WERI-Rb-1 (cell line): ENCODE measurements at regions not wholly inside any gene's neighbourhood (a gene's known extent, or its start where the extent isn't known, plus 50 kb on each side); places are given as distances from the start of the nearest gene placed in this dataset.

Experiments
- DNase-seq: peaks from one replicate; pipeline ENCODE4 v3.0.0-alpha.2; 2020
- H3K27ac ChIP-seq: fragments of 250-450 bp; sonication (Bioruptor Pico); 2 replicates; pipeline ENCODE4 v1.5.1; 2020; ENCODE audit warnings: mild to moderate bottlenecking, moderate library complexity
- H3K27me3 ChIP-seq: fragments of 250-450 bp; sonication (Bioruptor Pico); 2 replicates; pipeline ENCODE4 v1.5.1; 2021; ENCODE audit warnings: mild to moderate bottlenecking, low read depth, moderate library complexity; ENCODE audit not compliant: insufficient read depth, severe bottlenecking
- H3K36me3 ChIP-seq: fragments of 250-450 bp; sonication (Bioruptor Pico); 2 replicates; pipeline ENCODE4 v1.5.1; 2020; ENCODE audit warnings: mild to moderate bottlenecking, moderate library complexity
- H3K4me3 ChIP-seq: 2 replicates; pipeline ENCODE4 v1.5.1; 2011; ENCODE audit warnings: low read depth, mild to moderate bottlenecking, control low read depth, low read length
- H3K9me3 ChIP-seq: fragments of 250-450 bp; sonication (Bioruptor Pico); 2 replicates; pipeline ENCODE4 v1.5.1; 2021; ENCODE audit warnings: mild to moderate bottlenecking, moderate library complexity; ENCODE audit not compliant: severe bottlenecking
- CTCF ChIP-seq: IDR thresholded peaks from 2 replicates; pipeline ENCODE4 v1.5.1; 2011; ENCODE audit warnings: low read depth, mild to moderate bottlenecking, control low read depth, inconsistent platforms, low read length

- Histone ChIP-seq H3K36me3 (no peaks in the 10 kb centered on the region), H3K27ac (no peak overlapping the region), H3K4me3 (no peak overlapping the region), H3K27me3 (no peaks in the 10 kb centered on the region), H3K9me3 (no peaks in the 10 kb centered on the region)
- TF ChIP-seq CTCF = no peak
- no peak for DNase-seq
Observed at GRCh38 chr14:37791384-37792036, 196.1 kb downstream of the TTC6 start.

DNA sequence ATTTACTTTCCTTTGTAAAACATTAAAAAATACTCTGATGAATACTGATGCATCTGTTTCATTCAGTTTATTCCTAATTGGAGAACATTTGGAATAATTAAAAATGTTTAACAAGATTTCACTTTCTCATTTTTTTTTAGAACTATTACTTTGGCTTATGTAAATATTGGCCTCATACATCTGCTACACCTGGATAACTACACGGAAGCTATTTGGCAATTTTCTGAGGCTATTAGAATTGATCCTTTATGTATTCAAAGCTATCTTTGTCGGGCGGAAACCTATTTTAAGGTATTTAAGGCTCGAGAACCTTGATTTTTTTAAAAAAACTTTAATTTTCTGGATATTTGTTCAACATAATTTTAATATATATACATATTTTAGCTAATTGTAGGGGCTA is 196.7 kb downstream of the TTC6 start:
- no peaks in the 10 kb centered on the region for H3K36me3 ChIP-seq
- no peak for TF ChIP-seq CTCF
- no peak overlapping the region for H3K27ac ChIP-seq
- H3K27me3 ChIP-seq = no peaks in the 10 kb centered on the region
- H3K9me3 ChIP-seq = no peaks in the 10 kb centered on the region
- no peak for DNase-seq
- no peak overlapping the region for H3K4me3 ChIP-seq

- no peaks in the 10 kb centered on the region for H3K9me3 ChIP-seq
- H3K27ac ChIP-seq = no peak overlapping the region
- no peak for DNase-seq
- no peak for TF ChIP-seq CTCF
- no peak overlapping the region for H3K4me3 ChIP-seq
- no peaks in the 10 kb centered on the region for H3K36me3 ChIP-seq
- H3K27me3 ChIP-seq = no peaks in the 10 kb centered on the region
Observed at GRCh38 chr14:37796703-37797416, 201.4 kb downstream of the TTC6 start.

DNA sequence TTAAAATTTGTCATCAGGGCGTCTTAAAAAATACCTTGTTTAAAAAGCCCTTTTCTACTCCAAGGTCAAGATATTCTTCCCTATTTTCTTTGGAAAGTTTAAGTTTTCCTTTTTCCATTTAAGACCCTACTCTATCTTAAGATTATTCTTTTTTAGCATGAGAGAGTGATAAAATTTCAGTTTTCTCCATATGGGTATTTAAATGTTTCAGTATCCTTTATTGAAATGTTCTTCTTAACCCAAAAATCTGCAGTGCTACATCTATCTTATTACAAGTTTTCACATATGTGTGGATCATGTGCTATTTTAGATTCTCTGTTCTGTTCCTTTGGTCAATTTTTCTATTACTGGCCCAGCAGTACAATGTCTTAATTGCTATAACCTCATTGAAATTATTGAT is 202.2 kb downstream of the TTC6 start:
- Histone ChIP-seq H3K27ac (no peak overlapping the region), H3K36me3 (no peaks in the 10 kb centered on the region), H3K9me3 (no peaks in the 10 kb centered on the region), H3K4me3 (no peak overlapping the region), H3K27me3 (no peaks in the 10 kb centered on the region)
- DNase-seq = no peak
- TF ChIP-seq CTCF = no peak

GRCh38 chr14:37807722-37808121 is 212.3 kb downstream of the TTC6 start:
- H3K27me3 ChIP-seq = no peaks in the 10 kb centered on the region
- no peak overlapping the region for H3K27ac ChIP-seq
- no peaks in the 10 kb centered on the region for H3K36me3 ChIP-seq
- no peak overlapping the region for H3K4me3 ChIP-seq
- peaks cover 2% of the 10 kb centered on the region for H3K9me3 ChIP-seq
- DNase-seq = no peak
- no peak for TF ChIP-seq CTCF
